SK-N-SH (cell line): ENCODE measurements at regions not wholly inside any gene's neighbourhood (a gene's known extent, or its start where the extent isn't known, plus 50 kb on each side); places are given as distances from the start of the nearest gene placed in this dataset.
A peak's percentile ranks its signal among the peaks of the same experiment; 100 is the strongest.

Experiments used
- CHD2 ChIP-seq: fragments of 150-350 bp; IDR thresholded peaks from 2 replicates; pipeline ENCODE4 v1.6.1; 2018; ENCODE audit warnings: low read length; ENCODE audit not compliant: partially characterized antibody
- EZH2phosphoT487 ChIP-seq: fragments of 200-600 bp; sonication (generic); IDR thresholded peaks from 2 replicates; pipeline ENCODE4 v1.6.1; 2017; ENCODE audit warnings: low read depth, mixed run types, mild to moderate bottlenecking, antibody characterized with exemption, moderate library complexity, borderline replicate concordance
- FOSL2 ChIP-seq: IDR thresholded peaks from 2 replicates; pipeline ENCODE4 v1.4.0; 2012; ENCODE audit warnings: low read depth, mild to moderate bottlenecking, moderate library complexity, borderline replicate concordance
- FOXM1 ChIP-seq: IDR thresholded peaks from 2 replicates; pipeline ENCODE4 v1.4.0; 2012; ENCODE audit warnings: low read depth, mild to moderate bottlenecking
- GATA2 ChIP-seq: sonication (generic); formaldehyde crosslinking; IDR thresholded peaks from 2 replicates; pipeline ENCODE4 v1.5.0; 2020; ENCODE audit warnings: mild to moderate bottlenecking, missing genetic modification reagents
- MXI1 ChIP-seq: IDR thresholded peaks from 2 replicates; pipeline ENCODE4 v1.6.1; 2012; ENCODE audit warnings: mild to moderate bottlenecking, low read depth, low read length, improper control_type of control experiment
- NFIC ChIP-seq: IDR thresholded peaks from 2 replicates; pipeline ENCODE4 v1.4.0; 2012; ENCODE audit warnings: borderline replicate concordance
- NRF1 ChIP-seq: IDR thresholded peaks from 2 replicates; pipeline ENCODE4 v1.6.1; 2012; ENCODE audit warnings: low read depth, mild to moderate bottlenecking, low read length
- POLR2AphosphoS5 ChIP-seq: IDR thresholded peaks from 2 replicates; pipeline ENCODE4 v1.6.1; 2012; ENCODE audit warnings: low read depth, low read length
- RAD21 ChIP-seq: IDR thresholded peaks from 2 replicates; pipeline ENCODE4 v1.6.1; 2012; ENCODE audit warnings: mild to moderate bottlenecking, low read length
- RCOR1 ChIP-seq: fragments of 150-350 bp; IDR thresholded peaks from 2 replicates; pipeline ENCODE4 v1.6.1; 2017; ENCODE audit warnings: antibody characterized with exemption, low read length
- RXRA ChIP-seq: IDR thresholded peaks from 2 replicates; pipeline ENCODE4 v1.4.0; 2012; ENCODE audit warnings: low read depth, mild to moderate bottlenecking, borderline replicate concordance
- SIN3A ChIP-seq: IDR thresholded peaks from 2 replicates; pipeline ENCODE4 v1.6.1; 2012; ENCODE audit warnings: low read depth, mild to moderate bottlenecking, low read length, moderate library complexity, borderline replicate concordance
- SMC3 ChIP-seq: IDR thresholded peaks from 2 replicates; pipeline ENCODE4 v1.6.1; 2012; ENCODE audit warnings: low read depth, low read length, improper control_type of control experiment
- TAF1 ChIP-seq: IDR thresholded peaks from 2 replicates; pipeline ENCODE4 v1.6.1; 2012; ENCODE audit warnings: low read depth, mild to moderate bottlenecking, low read length, moderate library complexity, borderline replicate concordance
- TCF12 ChIP-seq: IDR thresholded peaks from 2 replicates; pipeline ENCODE4 v1.4.0; 2012
- TEAD4 ChIP-seq: IDR thresholded peaks from 2 replicates; pipeline ENCODE4 v1.4.0; 2012; ENCODE audit warnings: mild to moderate bottlenecking, borderline replicate concordance; ENCODE audit not compliant: insufficient read depth
- TF ChIP-seq, protein P1 (sequence below): fragments of 150-350 bp; IDR thresholded peaks from 2 replicates; pipeline ENCODE4 v1.6.1; 2016; ENCODE audit warnings: mild to moderate bottlenecking, low read depth, low read length
- TF ChIP-seq, protein P2 (sequence below): IDR thresholded peaks from 2 replicates; pipeline ENCODE4; 2012
- TF ChIP-seq, protein P3 (sequence below): fragments of 150-350 bp; IDR thresholded peaks from 2 replicates; pipeline ENCODE4 v1.6.1; 2017; ENCODE audit warnings: antibody characterized with exemption, low read length, low read depth, borderline replicate concordance
- TF ChIP-seq, protein P4 (sequence below): IDR thresholded peaks from 2 replicates; pipeline ENCODE4 v1.4.0; 2012; ENCODE audit warnings: low read depth, borderline replicate concordance

DNA sequence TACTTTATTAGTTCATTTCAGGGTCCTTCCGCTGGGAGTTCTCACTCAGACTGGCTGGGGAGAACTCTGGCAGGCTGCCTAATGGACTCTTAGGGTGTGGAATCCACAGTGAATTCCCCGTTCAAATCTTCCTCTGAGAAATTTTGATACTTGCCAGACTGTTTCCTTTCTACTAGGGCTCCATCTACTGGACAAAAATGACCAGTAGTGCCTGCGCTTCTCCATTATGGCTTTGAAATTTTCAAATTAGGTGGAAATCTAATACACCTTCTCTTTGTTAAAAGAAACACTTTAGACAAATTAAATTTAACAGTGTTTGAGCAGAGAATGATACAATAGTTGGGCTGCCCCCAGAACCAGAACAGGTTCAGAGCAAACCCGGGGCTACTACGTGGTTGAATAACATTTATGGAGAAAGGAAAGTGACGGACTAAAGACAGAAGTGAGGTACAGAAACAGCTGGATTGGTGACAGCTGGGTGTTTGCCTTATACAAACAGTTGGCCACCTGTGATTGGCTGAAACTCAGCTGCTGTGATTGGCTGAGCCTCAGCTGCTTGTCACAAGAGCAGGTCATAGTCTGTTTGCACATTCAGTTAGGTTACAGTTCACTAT, 52.9 kb upstream of the FDX1 start (continued):
- TF ChIP-seq, protein P1, sequence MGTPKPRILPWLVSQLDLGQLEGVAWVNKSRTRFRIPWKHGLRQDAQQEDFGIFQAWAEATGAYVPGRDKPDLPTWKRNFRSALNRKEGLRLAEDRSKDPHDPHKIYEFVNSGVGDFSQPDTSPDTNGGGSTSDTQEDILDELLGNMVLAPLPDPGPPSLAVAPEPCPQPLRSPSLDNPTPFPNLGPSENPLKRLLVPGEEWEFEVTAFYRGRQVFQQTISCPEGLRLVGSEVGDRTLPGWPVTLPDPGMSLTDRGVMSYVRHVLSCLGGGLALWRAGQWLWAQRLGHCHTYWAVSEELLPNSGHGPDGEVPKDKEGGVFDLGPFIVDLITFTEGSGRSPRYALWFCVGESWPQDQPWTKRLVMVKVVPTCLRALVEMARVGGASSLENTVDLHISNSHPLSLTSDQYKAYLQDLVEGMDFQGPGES: no peak
- TF ChIP-seq, protein P2, sequence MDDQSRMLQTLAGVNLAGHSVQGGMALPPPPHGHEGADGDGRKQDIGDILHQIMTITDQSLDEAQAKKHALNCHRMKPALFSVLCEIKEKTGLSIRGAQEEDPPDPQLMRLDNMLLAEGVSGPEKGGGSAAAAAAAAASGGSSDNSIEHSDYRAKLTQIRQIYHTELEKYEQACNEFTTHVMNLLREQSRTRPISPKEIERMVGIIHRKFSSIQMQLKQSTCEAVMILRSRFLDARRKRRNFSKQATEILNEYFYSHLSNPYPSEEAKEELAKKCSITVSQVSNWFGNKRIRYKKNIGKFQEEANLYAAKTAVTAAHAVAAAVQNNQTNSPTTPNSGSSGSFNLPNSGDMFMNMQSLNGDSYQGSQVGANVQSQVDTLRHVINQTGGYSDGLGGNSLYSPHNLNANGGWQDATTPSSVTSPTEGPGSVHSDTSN: no peak
- TF ChIP-seq NRF1: no peak
- peak; percentile 26; the same call in 1 of the 2 replicates for TF ChIP-seq MXI1
- peak; percentile 83 for TF ChIP-seq RAD21
- peak; percentile 6 for TF ChIP-seq CHD2
- TF ChIP-seq SMC3: peak; percentile 80
- no peak for TF ChIP-seq POLR2AphosphoS5
- TF ChIP-seq TAF1: no peak
- no peak for TF ChIP-seq FOSL2
- TF ChIP-seq, protein P3, sequence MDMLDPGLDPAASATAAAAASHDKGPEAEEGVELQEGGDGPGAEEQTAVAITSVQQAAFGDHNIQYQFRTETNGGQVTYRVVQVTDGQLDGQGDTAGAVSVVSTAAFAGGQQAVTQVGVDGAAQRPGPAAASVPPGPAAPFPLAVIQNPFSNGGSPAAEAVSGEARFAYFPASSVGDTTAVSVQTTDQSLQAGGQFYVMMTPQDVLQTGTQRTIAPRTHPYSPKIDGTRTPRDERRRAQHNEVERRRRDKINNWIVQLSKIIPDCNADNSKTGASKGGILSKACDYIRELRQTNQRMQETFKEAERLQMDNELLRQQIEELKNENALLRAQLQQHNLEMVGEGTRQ: no peak
- no peak for TF ChIP-seq TEAD4
- TF ChIP-seq SIN3A: no peak
- TF ChIP-seq, protein P4, sequence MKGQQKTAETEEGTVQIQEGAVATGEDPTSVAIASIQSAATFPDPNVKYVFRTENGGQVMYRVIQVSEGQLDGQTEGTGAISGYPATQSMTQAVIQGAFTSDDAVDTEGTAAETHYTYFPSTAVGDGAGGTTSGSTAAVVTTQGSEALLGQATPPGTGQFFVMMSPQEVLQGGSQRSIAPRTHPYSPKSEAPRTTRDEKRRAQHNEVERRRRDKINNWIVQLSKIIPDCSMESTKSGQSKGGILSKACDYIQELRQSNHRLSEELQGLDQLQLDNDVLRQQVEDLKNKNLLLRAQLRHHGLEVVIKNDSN: no peak
- TF ChIP-seq RXRA: no peak
- TF ChIP-seq TCF12: no peak
- TF ChIP-seq NFIC: peak; percentile 37; the same call in 1 of the 2 replicates
- no peak for TF ChIP-seq GATA2
- TF ChIP-seq EZH2phosphoT487: no peak
- no peak for TF ChIP-seq FOXM1
- TF ChIP-seq RCOR1: peak; percentile 56
